Breast epithelium (tissue), 4 donors: ENCODE measurements at regions not wholly inside any gene's neighbourhood (a gene's known extent, or its start where the extent isn't known, plus 50 kb on each side); places are given as distances from the start of the nearest gene placed in this dataset.

ENCODE experiments used
- DNase-seq, 2 donors: peaks; one replicate each; pipeline ENCODE4 v3.0.0-alpha.2; 2019; ENCODE audit warnings: low spot score in 2 of 2
- H3K27ac ChIP-seq, 2 donors: fragments of 200-600 bp; sonication (generic) in 1 of 2; one replicate each; pipeline ENCODE4 v1.5.1; 2016 to 2019; ENCODE audit warnings: mild to moderate bottlenecking in 1 of 2
- H3K27me3 ChIP-seq, 2 donors: fragments of 200-600 bp; sonication (generic) in 1 of 2; one replicate each; pipeline versions ENCODE4 v1.5.1 to v1.6.0; 2017 to 2019; ENCODE audit warnings: control low read depth in 1 of 2, mild to moderate bottlenecking in 1 of 2
- H3K36me3 ChIP-seq: fragments of 200-600 bp; one replicate; pipeline ENCODE4 v1.5.1; 2019
- H3K4me1 ChIP-seq, 2 donors: fragments of 200-600 bp; sonication (generic); one replicate each; pipeline ENCODE4 v1.5.1; 2016 to 2019; ENCODE audit warnings: control low read depth in 1 of 2
- H3K4me3 ChIP-seq, 3 donors: fragments of 200-600 bp; sonication (generic); 1 replicate in 2 of 3; 2 replicates in 1 of 3; pipeline ENCODE4 v1.5.1; 2016 to 2019; ENCODE audit warnings: mild to moderate bottlenecking in 3 of 3, moderate library complexity in 2 of 3
- H3K9me3 ChIP-seq, 2 donors: fragments of 200-600 bp; sonication (generic) in 1 of 2; one replicate each; pipeline ENCODE4 v1.5.1; 2016 to 2019; ENCODE audit warnings: control low read depth in 1 of 2
- CTCF ChIP-seq, 3 donors: fragments of 450-650 bp; IDR thresholded peaks; one replicate each; pipeline ENCODE4 v1.5.1; 2016 to 2017; ENCODE audit warnings: antibody characterized with exemption in 3 of 3, mild to moderate bottlenecking in 3 of 3, moderate library complexity in 3 of 3
- POLR2A ChIP-seq: fragments of 450-650 bp; IDR thresholded peaks from one replicate; pipeline ENCODE4 v1.6.1; 2016; ENCODE audit warnings: antibody characterized with exemption, mild to moderate bottlenecking, moderate library complexity
- POLR2AphosphoS5 ChIP-seq, 3 donors: sonication (generic); formaldehyde crosslinking; IDR thresholded peaks; one replicate each; pipeline ENCODE4 v1.6.1; 2017; ENCODE audit warnings: antibody characterized with exemption in 3 of 3
- intact Hi-C: fragments of 100-400 bp; cut with DNase I; formaldehyde crosslinking; loops from one replicate; pipeline ENCODE4 v1.15.1; 2023; ENCODE audit warnings: low total_unique reads

- TF ChIP-seq CTCF (IDR thresholded peaks at IDR 0.05) (no peak), POLR2A (no peak), POLR2AphosphoS5 (IDR thresholded peaks at IDR 0.05) (no peak)
- intact Hi-C loops, result no loop called here
Observed at GRCh38 chr2:18752022-18752493, 162.7 kb upstream of the NT5C1B start.

DNA sequence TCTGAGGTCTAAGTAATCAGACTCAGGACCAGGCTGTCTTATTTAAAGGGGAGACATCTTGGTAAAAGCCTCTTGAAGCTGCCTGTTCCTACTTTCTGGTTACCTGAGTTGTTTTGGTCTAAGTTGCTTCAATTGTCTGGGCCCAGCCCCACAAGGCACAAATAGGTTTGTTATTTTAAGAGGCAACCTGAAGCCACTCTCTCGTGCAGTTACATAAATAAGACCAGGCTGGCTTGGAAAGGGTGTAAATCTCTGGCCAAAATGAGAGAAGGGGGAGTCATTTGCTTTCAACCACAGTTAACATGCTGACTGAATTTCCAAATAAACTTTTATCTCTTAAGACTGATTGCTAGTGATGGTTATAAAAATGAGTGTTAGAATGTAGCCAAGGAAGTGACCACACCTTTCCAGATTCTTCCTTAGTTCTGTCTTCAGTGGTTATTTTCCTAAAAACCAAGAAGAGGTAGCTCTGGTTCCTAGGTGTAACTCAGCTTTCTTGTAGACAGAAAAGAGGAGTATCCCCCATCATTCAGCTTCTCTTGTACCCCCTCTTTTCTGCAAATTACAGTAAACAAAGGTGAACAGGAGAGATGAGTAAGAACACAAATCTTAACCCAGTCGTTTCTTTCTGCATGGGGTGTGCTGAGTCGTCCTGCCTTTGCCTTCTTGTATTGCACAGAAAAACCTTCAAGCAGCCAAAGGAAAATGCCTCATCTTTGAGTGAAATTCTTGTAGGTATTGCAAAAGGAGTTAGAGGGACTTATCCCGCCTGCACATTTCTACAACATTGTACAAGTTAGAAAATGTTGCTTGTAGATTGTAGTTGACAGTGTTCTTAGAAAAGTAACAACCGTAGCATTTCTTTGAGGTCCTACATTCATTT, 161.5 kb upstream of the NT5C1B start:
- H3K27me3 ChIP-seq, result no peaks in the 10 kb centered on the region
- intact Hi-C loops, result no loop called here
- peak overlapping the region in 1 of 2 donors; percentile 43 for H3K27ac ChIP-seq
- no peak for TF ChIP-seq POLR2A
- TF ChIP-seq POLR2AphosphoS5 (IDR thresholded peaks at IDR 0.05), result no peak
- no peak for TF ChIP-seq CTCF (IDR thresholded peaks at IDR 0.05)
- H3K36me3 ChIP-seq, result no peaks in the 10 kb centered on the region
- no peak for DNase-seq
- no peaks in the 10 kb centered on the region for H3K9me3 ChIP-seq
- no peaks in the 10 kb centered on the region for H3K4me1 ChIP-seq
- no peak overlapping the region for H3K4me3 ChIP-seq

More at GRCh38 chr2:18752022-18752493, 162.7 kb upstream of the NT5C1B start:
- Histone ChIP-seq H3K36me3 (no peaks in the 10 kb centered on the region), H3K9me3 (no peaks in the 10 kb centered on the region), H3K27ac (peak overlapping the region in 1 of 2 donors; percentile 44), H3K4me1 (no peaks in the 10 kb centered on the region), H3K27me3 (no peaks in the 10 kb centered on the region), H3K4me3 (no peak overlapping the region)
- no peak for DNase-seq

- Histone ChIP-seq H3K4me1 (no peaks in the 10 kb centered on the region), H3K4me3 (no peak overlapping the region), H3K27ac (peak overlapping the region in 1 of 2 donors; percentile 43), H3K9me3 (no peaks in the 10 kb centered on the region), H3K36me3 (no peaks in the 10 kb centered on the region), H3K27me3 (no peaks in the 10 kb centered on the region)
- TF ChIP-seq POLR2A (no peak), POLR2AphosphoS5 (IDR thresholded peaks at IDR 0.05) (no peak), CTCF (IDR thresholded peaks at IDR 0.05) (peak; percentile 50 to 83 (median 81))
- DNase-seq, result peak in 1 of 2 donors; percentile 34
- intact Hi-C loops, result no loop called here
Observed at GRCh38 chr2:18749912-18750526, 160.7 kb upstream of the NT5C1B start.

- Histone ChIP-seq H3K4me3 (no peak overlapping the region), H3K27ac (no peak overlapping the region), H3K36me3 (no peaks in the 10 kb centered on the region), H3K9me3 (no peaks in the 10 kb centered on the region), H3K4me1 (no peaks in the 10 kb centered on the region), H3K27me3 (no peaks in the 10 kb centered on the region)
- no peak for DNase-seq
- TF ChIP-seq POLR2AphosphoS5 (IDR thresholded peaks at IDR 0.05) (no peak), POLR2A (no peak), CTCF (IDR thresholded peaks at IDR 0.05) (no peak)
- intact Hi-C loops, result no loop called here
Observed at GRCh38 chr2:18745431-18746272, 156.3 kb upstream of the NT5C1B start.
